Activated CD8-positive, alpha-beta memory T cell treated with anti-CD3 and anti-CD28 coated beads for 4 hours (primary cell): ENCODE measurements at regions not wholly inside any gene's neighbourhood (a gene's known extent, or its start where the extent isn't known, plus 50 kb on each side); places are given as distances from the start of the nearest gene placed in this dataset.

Experiments used
- DNase-seq, 2 donors: peaks; one replicate each; pipeline ENCODE4 v3.0.0-alpha.2; 2020; ENCODE audit warnings: low read depth in 2 of 2

DNA sequence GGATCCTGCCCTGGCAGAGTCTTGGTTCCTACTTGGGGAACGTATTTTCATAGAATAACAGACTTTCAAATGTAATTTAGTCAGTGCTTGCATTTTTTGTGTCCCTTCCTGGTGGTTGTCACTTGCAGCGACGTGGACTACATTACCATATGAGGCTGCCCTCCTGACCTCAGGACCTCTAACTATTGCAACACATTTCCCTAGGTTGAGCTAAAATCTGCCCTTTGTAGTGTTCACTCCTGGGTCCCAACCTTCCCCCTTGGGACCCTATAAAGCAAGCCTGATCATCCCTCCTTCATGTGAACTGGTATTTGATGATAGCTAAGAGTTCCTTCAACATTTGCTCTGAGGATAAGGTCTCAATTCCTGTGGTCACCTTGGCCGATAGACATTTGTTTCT lies 95.6 kb upstream of the CACNA1E start:
- DNase-seq = no peak

DNA sequence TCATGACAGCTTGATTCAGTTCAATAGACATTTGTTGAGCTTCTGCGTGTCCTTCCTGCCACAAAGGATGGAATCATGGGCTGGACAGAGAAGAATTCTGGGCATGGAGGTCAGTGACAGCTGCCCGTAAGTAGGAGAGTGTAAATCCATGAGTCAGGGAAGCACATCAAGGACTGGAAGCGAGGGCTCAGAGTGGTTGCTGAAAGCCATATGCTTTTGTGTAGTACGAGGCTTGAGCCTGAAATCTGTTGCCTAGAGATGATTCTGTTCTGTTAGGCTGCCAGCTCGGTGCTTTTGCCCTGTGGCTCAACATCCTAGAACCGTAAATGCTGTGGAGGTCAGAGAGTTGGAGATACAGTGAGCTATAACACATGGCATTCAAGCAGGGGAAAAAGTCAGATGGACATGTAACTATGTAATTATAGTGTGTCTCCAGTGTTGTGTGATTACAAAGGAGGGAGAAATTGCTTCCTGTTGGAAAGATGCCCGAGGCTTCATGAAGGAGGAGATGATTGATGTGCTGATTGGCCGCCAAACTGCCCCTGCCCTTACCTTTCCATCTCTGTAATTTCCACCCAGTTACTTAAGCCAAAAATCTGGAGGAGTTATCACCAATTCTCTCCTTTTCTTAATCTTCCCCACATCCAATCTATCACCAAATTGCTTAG lies 92.8 kb upstream of the CACNA1E start:
- DNase-seq = no peak

- DNase-seq = no peak
Measured at GRCh38 chr1:181391301-181391900, 91.9 kb upstream of the CACNA1E start.

- no peak for DNase-seq
Measured at GRCh38 chr1:181392133-181392532, 91.2 kb upstream of the CACNA1E start.

DNA sequence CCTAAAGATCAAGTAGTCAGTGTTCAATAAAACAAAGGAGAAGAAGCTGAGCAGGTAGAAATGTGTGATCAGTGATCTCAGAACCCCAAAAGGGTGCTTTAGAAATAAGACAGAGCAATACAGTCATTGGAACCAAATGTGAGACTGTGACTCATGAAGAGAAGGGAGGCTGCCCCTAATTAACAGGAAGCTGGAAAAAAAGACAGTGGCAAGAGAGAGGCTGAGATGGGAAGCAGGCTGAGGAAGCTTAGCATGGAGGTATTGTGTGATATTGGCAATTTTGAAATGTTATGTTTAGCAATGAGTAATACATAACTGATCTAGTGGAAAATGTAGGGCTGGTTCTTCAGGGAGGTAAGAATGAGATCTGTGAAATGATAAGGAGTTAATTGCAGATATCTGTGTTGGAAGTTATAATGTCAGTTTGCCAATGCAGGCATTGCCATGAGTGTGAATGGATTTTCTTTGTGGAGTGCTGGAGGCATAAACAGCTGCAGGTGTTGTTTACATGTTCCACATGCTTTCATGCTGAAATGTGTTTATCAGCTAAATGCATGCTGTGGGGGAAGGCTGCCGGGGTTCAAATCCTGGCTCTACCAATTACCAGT lies 90.6 kb upstream of the CACNA1E start:
- no peak for DNase-seq

DNA sequence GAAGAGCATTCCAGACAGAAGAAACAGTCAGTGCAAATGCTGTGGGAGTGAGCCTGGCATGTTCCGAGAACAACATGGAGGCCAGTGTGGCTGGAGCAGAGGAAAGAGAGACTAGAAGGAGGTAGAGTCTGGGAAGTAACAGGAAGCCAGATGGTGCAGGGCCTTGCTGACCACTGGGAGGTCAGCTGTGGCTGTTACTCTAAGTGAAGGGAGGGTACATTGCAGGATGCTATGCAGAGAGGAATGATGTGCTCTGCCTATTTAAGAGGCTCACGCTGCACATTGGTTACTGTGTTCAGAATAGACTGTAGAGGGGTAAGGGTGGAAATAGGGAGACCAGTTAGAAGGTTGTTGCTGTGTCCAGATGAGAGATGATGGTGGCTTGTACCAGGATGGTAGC lies 88.6 kb upstream of the CACNA1E start:
- no peak for DNase-seq

GRCh38 chr1:181396171-181396670 lies 87.1 kb upstream of the CACNA1E start:
- DNase-seq = peak in 1 of 2 donors; percentile 9

DNA sequence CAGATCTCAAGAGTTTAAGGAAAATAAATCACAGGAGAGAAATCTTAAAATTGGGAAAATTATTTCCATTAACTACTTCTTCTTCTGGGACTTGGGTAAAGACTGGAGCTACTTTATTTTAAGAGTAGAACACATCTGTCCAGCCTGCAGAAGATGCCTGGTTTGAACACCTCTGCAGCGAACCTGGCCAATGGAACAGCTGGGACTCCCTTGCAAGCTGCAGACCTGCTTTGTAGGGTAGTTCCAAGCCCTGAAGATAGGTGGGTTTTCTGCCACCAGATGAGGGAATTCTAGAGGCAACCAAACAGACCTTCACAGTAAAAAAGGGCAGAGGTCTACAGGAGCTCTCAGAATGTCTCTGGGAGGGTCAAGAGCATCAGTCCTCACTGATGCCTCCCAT lies 86.5 kb upstream of the CACNA1E start:
- no peak for DNase-seq

DNA sequence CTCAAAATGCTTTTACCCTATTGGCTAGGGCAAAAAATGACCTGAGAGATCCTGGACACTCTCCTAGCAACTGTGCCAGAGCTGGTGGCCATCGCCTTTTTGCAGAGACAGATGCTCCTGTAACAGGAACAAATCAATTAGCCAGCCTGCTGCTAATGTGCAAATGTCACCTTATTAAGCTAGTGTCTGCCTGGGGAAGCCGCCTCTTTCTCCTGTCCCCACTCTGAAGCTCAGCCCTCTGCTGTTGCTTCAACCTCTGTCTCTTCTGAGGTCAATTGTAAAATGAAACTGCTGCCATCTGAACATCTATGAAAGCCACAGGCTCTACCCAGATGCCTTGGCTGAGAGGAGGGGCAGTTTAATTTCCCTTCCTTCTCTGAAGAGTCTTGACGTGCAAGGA lies 85.5 kb upstream of the CACNA1E start:
- DNase-seq = no peak

DNA sequence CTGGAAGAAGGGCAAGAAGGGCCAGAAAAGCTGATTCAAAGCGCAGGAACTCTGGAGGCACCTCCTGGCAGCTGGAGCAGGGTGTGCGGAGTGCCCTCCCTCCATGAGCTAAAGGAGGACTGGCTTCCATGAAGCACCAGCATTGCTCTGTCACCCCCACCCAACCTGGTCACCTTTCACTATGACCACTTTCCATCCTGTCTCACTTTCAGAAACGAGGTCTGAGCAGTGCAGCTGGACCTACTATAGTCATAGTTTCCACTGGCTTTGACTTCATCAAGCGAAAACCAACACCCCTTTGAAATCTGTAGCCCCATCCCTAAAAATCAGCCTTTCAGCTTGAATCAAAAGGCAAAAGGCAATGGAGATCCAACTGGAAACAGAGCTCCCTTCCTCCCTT lies 84.8 kb upstream of the CACNA1E start:
- no peak for DNase-seq

- DNase-seq = no peak
Measured at GRCh38 chr1:181405584-181405983, 77.7 kb upstream of the CACNA1E start.

DNA sequence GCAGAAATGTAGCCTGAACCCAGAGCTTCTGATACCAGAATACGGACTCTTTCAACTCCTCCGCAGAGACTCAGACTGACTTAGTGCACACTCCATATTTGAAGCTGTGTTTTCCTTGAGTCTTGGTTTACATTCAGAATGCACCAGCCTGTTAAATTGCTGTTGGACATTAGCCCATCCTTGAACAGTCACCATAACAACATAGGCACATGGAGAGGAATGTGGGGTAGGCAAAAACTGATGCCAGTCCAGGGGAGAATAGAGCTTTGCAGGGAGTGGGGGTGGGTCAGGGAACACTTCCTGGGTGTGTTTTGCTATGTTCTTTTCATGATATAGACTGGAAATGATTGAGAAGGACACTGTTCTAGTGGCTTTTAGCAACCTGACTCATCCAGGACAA lies 76.3 kb upstream of the CACNA1E start:
- DNase-seq = no peak

GRCh38 chr1:181409981-181410380 lies 73.3 kb upstream of the CACNA1E start:
- no peak for DNase-seq

GRCh38 chr1:181412746-181413145 lies 70.6 kb upstream of the CACNA1E start:
- DNase-seq = no peak

- no peak for DNase-seq
Measured at GRCh38 chr1:181413195-181413815, 70.0 kb upstream of the CACNA1E start.

- no peak for DNase-seq
Measured at GRCh38 chr1:181413836-181414235, 69.5 kb upstream of the CACNA1E start.

DNA sequence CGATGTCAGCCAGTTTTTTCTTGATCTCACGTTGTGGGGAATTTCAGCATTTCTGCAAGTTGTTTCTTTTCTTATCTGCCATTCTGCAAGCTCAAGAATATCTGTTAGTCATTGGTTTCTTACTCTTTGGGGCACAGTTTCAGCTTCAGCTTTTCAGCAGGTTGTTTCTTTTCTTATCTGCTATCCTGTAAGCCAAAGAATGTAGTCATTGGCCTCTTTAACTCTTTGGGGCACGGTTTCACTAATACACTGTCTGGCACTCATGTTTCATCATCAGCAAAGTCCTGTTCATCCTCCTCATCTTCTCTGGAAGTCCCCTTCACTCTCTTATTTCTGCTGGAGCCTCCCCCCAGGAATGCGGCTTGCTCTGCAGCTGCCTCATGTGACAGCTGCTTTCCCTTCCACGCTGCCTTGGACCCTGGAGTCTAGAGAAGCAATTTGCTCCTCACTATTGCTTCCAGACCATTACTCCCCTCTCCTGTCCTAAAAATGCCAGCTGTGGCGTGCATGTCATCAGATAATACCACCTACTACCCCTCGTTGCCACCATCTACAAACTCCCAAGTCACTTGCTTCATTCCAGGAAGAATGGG lies 67.0 kb upstream of the CACNA1E start:
- DNase-seq = no peak

- no peak for DNase-seq
Measured at GRCh38 chr1:181417915-181418314, 65.4 kb upstream of the CACNA1E start.

DNA sequence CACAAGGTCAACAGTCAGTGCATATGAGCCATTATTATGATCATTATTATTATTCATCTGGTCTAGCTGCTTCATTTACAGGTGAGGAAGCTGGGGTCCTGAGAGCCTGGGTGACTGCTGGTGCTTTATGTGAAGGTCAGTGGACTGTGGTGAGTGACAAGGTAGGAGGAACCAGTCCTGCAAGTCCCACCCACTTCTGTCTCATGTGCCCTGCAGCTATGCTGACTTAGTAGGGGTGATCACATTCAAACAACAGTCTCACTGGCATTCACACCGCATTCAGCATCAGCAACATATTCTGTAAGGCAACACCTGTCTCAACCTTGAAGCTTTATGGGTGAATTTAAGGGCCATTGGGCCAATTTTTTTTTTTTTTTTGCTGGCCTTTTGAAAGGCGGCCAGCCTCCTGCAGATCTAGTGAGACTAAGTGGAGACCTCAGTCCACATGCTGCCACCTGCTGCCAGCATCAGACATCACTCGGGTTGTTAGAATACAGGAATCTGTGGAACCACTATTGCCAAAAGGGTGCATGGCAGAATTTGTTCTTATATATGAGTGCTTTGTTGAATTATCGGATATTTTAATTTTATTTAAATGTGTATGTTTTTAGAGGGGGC lies 59.9 kb upstream of the CACNA1E start:
- peak in 1 of 2 donors; percentile 6 for DNase-seq

- DNase-seq = peak; percentile 42 to 58
Measured at GRCh38 chr1:181424786-181425403, 58.4 kb upstream of the CACNA1E start.

DNA sequence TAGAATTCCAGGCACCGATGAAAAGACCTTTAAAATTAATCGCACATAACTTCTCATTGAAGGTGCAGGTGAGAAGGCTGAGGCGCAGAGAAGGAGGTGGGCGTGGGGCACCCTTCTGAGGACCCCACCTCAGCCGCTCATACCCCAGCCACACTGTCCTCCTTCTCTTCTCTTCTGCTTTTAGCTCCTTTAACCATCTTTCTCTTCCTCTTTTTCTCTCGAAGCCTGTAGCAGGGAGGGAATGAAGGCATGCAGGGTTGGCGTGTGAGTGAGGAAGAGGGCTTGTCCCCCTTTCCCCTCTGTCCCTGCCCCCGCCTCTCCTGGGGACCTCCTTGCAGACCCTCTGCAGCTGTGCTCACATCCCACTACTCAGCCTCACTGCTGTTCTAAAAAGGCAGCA lies 57.8 kb upstream of the CACNA1E start:
- DNase-seq = no peak
